ENCODE measurements at regions not wholly inside any gene's neighbourhood (a gene's known extent, or its start where the extent isn't known, plus 50 kb on each side); places are given as distances from the start of the nearest gene placed in this dataset.
"Not testable (repeated sequence)": the region's sequence is repeated elsewhere in the genome, so short reads cannot be mapped to it uniquely, and the experiment has no call there.

DNA sequence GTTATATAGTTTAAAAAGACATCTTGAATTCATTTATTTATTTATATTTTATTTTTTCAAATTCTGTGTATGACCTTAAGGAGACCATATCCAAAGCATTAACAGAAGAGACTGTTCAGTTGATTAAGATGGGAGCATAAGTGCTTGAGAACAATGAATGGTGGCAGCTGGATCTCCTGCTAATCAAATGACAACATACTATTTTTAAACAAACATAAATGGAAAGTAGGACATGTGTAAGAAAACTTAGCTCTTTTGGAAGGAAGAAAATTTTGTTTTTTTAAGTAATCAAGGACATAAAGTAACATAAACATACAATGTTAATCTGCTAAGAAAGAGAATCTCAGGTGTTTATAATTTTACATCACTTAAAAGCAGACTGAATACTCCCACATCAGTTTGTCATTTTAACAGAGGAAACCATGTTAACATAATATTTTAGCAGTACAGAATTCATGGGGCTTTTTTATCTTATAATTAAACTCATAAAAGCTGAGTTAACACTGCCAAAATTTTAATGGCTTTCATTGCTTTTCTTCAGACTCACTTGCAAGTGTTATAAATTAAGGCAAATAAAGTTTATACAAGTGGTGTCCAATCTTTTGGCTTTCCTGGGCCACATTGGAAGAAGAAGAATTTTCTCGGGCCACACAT is 95.1 kb downstream of the MAD2L1 start:
- DNase-seq (peak in 1 of 3 donors; percentile 12), ATAC-seq (ENCODE audit: insufficient read depth, low FRiP score) (no peak)
- no peaks in the 10 kb centered on the region for H3K4me1 ChIP-seq (ENCODE audit: control insufficient read depth in 5 of 5, insufficient read depth in 5 of 5, low read length in 5 of 5)

DNA sequence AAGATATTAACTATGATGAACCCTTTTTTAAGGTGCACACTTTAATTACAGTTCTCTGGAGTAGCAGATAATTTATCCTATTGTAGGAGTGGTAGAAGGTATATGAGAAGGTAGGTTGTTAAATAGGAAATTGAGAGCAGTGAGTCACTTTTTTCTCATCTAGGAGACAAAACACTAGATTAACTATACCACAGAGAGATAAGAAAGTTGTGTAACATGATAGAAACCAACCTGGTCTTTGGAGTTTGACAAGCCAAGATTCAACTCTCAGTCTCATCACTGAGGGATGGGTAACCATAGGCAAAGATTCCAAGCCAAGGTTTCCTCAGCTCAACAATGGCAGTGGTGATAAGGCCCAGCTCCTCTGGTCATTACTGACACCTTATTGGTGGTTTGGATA is 104.0 kb downstream of the MAD2L1 start:
- Histone ChIP-seq H3K9me3 (ENCODE audit: control insufficient read depth in 4 of 4, insufficient read depth in 3 of 4, low read length in 3 of 4) (no peaks in the 10 kb centered on the region), H3K4me3 (no peak overlapping the region), H3K36me3 (ENCODE audit: control insufficient read depth in 4 of 4, insufficient read depth in 4 of 4, low read length in 4 of 4) (no peaks in the 10 kb centered on the region), H3K27ac (ENCODE audit: low read depth in 1 of 2, low read length in 1 of 2) (no peak overlapping the region), H3K27me3 (ENCODE audit: control insufficient read depth in 3 of 3, insufficient read depth in 3 of 3, low read length in 2 of 3) (no peaks in the 10 kb centered on the region), H3K9ac (ENCODE audit: insufficient read depth in 1 of 2, low read length in 2 of 2) (no peak overlapping the region), H3K4me1 (ENCODE audit: control insufficient read depth in 5 of 5, insufficient read depth in 5 of 5, low read length in 5 of 5) (no peaks in the 10 kb centered on the region)
- DNase-seq = no peak
- no peak for ATAC-seq (ENCODE audit: insufficient read depth, low FRiP score)
- TF ChIP-seq, protein P1, sequence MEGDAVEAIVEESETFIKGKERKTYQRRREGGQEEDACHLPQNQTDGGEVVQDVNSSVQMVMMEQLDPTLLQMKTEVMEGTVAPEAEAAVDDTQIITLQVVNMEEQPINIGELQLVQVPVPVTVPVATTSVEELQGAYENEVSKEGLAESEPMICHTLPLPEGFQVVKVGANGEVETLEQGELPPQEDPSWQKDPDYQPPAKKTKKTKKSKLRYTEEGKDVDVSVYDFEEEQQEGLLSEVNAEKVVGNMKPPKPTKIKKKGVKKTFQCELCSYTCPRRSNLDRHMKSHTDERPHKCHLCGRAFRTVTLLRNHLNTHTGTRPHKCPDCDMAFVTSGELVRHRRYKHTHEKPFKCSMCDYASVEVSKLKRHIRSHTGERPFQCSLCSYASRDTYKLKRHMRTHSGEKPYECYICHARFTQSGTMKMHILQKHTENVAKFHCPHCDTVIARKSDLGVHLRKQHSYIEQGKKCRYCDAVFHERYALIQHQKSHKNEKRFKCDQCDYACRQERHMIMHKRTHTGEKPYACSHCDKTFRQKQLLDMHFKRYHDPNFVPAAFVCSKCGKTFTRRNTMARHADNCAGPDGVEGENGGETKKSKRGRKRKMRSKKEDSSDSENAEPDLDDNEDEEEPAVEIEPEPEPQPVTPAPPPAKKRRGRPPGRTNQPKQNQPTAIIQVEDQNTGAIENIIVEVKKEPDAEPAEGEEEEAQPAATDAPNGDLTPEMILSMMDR (IDR thresholded peaks at IDR 0.05; ENCODE audit: control extremely low read depth, extremely low read depth) = no peak

More for the DNA sequence above, 95.1 kb downstream of the MAD2L1 start:
- Histone ChIP-seq H3K27me3 (ENCODE audit: control insufficient read depth in 3 of 3, insufficient read depth in 3 of 3, low read length in 2 of 3) (no peaks in the 10 kb centered on the region), H3K9me3 (ENCODE audit: control insufficient read depth in 4 of 4, insufficient read depth in 3 of 4, low read length in 3 of 4) (peaks cover 0 to 3% (median 0%) of the 10 kb centered on the region in 4 donors), H3K4me3 (no peak overlapping the region), H3K36me3 (ENCODE audit: control insufficient read depth in 4 of 4, insufficient read depth in 4 of 4, low read length in 4 of 4) (no peaks in the 10 kb centered on the region), H3K9ac (ENCODE audit: insufficient read depth in 1 of 2, low read length in 2 of 2) (no peak overlapping the region), H3K27ac (ENCODE audit: low read depth in 1 of 2, low read length in 1 of 2) (no peak overlapping the region)
- WGBS, 2 donors = 84 to 89% methylated on average over 1 of the region's 1 CpG
- TF ChIP-seq, protein P1 (IDR thresholded peaks at IDR 0.05; ENCODE audit: control extremely low read depth, extremely low read depth) = no peak

DNA sequence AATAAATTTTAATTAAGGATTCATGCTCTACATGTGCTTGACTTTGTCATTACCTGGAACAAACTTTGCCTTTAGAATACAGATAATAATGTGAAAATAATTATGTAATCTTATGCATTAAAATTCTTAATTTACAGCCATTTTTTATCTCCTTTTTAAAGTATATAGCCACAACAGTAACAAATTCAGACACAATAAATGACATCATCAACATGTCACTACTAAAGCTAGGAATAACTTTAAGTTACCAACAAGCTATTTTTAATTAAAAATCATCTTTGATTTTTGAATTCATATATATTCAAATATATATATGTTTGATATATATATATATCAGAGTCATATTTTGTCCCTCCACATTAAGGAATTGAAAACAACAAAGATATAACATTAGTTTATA is 107.7 kb downstream of the MAD2L1 start:
- DNase-seq (no peak), ATAC-seq (ENCODE audit: insufficient read depth, low FRiP score) (no peak)
- H3K9me3 ChIP-seq (ENCODE audit: control insufficient read depth in 4 of 4, insufficient read depth in 3 of 4, low read length in 3 of 4) = peaks cover 0 to 1% (median 0%) of the 10 kb centered on the region in 4 donors
- H3K27me3 ChIP-seq (ENCODE audit: control insufficient read depth in 3 of 3, insufficient read depth in 3 of 3, low read length in 2 of 3) = no peaks in the 10 kb centered on the region
- H3K9ac ChIP-seq (ENCODE audit: insufficient read depth in 1 of 2, low read length in 2 of 2) = no peak overlapping the region
- TF ChIP-seq, protein P1 (IDR thresholded peaks at IDR 0.05; ENCODE audit: control extremely low read depth, extremely low read depth) = no peak
- no peak overlapping the region for H3K27ac ChIP-seq (ENCODE audit: low read depth in 1 of 2, low read length in 1 of 2)
- no peak overlapping the region for H3K4me3 ChIP-seq
- H3K36me3 ChIP-seq (ENCODE audit: control insufficient read depth in 4 of 4, insufficient read depth in 4 of 4, low read length in 4 of 4) = no peaks in the 10 kb centered on the region
- no peaks in the 10 kb centered on the region for H3K4me1 ChIP-seq (ENCODE audit: control insufficient read depth in 5 of 5, insufficient read depth in 5 of 5, low read length in 5 of 5)

DNA sequence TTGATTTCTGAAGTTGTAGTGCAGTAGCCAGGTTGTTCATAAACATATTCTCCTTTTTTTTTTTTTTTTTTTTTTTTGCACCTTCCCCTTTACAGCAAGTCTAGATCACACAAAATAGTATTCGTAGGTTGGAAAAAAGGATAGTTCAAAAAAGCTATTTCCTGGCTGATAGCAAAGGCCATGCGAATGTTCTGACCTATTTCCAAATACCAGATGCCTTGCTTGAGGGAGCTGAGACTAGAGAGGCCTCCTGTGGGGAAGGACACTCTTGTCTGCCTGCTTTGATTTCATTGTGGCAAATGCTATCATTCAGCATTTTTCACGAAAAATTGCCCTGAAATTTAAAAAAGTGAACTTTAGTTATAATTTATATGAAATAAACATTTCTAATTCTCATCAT is 111.4 kb downstream of the MAD2L1 start:
- no peak for ATAC-seq (ENCODE audit: insufficient read depth, low FRiP score)
- Histone ChIP-seq H3K9me3 (ENCODE audit: control insufficient read depth in 4 of 4, insufficient read depth in 3 of 4, low read length in 3 of 4) (peaks cover 0 to 1% (median 0%) of the 10 kb centered on the region in 4 donors), H3K4me1 (ENCODE audit: control insufficient read depth in 5 of 5, insufficient read depth in 5 of 5, low read length in 5 of 5) (no peaks in the 10 kb centered on the region), H3K4me3 (no peak overlapping the region), H3K27ac (ENCODE audit: low read depth in 1 of 2, low read length in 1 of 2) (no peak overlapping the region), H3K9ac (ENCODE audit: insufficient read depth in 1 of 2, low read length in 2 of 2) (no peak overlapping the region), H3K27me3 (ENCODE audit: control insufficient read depth in 3 of 3, insufficient read depth in 3 of 3, low read length in 2 of 3) (no peaks in the 10 kb centered on the region), H3K36me3 (ENCODE audit: control insufficient read depth in 4 of 4, insufficient read depth in 4 of 4, low read length in 4 of 4) (no peaks in the 10 kb centered on the region)
- TF ChIP-seq, protein P1 (IDR thresholded peaks at IDR 0.05; ENCODE audit: control extremely low read depth, extremely low read depth) = no peak
- WGBS, 2 donors = 84 to 85% methylated on average over 3 of the region's 3 CpGs
- DNase-seq = no peak

DNA sequence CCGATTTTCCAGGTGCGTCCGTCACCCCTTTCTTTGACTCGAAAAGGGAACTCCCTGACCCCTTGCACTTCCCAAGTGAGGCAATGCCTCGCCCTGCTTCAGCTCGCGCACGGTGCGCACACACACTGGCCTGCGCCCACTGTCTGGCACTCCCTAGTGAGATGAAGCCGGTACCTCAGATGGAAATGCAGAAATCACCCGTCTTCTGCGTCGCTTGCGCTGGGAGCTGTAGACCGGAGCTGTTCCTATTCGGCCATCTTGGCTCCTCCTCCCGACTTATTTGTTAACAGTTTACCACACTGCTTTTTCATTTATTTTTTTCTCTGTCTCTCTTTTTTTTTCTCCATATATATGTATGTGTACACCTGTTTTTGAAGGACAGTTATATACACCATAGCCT is 112.2 kb downstream of the MAD2L1 start:
- H3K4me1 ChIP-seq (ENCODE audit: control insufficient read depth in 5 of 5, insufficient read depth in 5 of 5, low read length in 5 of 5); H3K4me3 ChIP-seq; H3K36me3 ChIP-seq (ENCODE audit: control insufficient read depth in 4 of 4, insufficient read depth in 4 of 4, low read length in 4 of 4); H3K27me3 ChIP-seq (ENCODE audit: control insufficient read depth in 3 of 3, insufficient read depth in 3 of 3, low read length in 2 of 3); H3K27ac ChIP-seq (ENCODE audit: low read depth in 1 of 2, low read length in 1 of 2); H3K9me3 ChIP-seq (ENCODE audit: control insufficient read depth in 4 of 4, insufficient read depth in 3 of 4, low read length in 3 of 4); ATAC-seq (ENCODE audit: insufficient read depth, low FRiP score); DNase-seq; H3K9ac ChIP-seq (ENCODE audit: insufficient read depth in 1 of 2, low read length in 2 of 2): not testable (repeated sequence)
- 94 to 96% methylated on average over 18 of the region's 18 CpGs for WGBS, 2 donors
